ENCODE measurements at regions not wholly inside any gene's neighbourhood (a gene's known extent, or its start where the extent isn't known, plus 50 kb on each side); places are given as distances from the start of the nearest gene placed in this dataset.
"Not testable (repeated sequence)": the region's sequence is repeated elsewhere in the genome, so short reads cannot be mapped to it uniquely, and the experiment has no call there.

DNA sequence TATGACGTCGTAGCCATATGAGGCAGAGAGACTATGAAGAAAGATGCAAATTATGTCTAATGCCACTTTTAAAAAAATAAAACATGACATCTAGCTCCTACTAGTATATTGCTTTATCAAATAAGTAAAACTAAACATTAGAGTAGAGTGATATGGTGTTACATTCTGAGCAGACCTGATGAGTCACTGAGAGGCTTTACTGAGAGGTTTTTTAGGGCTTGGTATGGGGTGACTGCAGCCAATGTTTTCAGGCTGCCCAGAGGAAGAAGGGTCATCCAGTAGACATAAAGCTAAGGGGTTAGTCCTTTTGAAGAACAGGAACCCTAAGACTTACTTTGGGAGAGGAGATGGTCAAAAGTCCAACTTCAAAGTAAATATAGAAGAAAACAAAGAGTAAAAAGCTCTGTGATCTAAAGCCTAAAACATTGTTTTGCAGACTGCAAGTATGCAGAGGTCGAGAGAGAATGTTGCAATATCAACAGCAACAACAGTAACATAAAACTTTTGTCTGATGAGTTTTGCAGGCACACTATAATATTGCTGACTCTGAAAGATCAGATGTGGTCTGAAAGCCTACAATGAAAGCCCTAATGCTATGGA lies 774.7 kb downstream of the TMTC2 start:
- TF ChIP-seq, protein P1, sequence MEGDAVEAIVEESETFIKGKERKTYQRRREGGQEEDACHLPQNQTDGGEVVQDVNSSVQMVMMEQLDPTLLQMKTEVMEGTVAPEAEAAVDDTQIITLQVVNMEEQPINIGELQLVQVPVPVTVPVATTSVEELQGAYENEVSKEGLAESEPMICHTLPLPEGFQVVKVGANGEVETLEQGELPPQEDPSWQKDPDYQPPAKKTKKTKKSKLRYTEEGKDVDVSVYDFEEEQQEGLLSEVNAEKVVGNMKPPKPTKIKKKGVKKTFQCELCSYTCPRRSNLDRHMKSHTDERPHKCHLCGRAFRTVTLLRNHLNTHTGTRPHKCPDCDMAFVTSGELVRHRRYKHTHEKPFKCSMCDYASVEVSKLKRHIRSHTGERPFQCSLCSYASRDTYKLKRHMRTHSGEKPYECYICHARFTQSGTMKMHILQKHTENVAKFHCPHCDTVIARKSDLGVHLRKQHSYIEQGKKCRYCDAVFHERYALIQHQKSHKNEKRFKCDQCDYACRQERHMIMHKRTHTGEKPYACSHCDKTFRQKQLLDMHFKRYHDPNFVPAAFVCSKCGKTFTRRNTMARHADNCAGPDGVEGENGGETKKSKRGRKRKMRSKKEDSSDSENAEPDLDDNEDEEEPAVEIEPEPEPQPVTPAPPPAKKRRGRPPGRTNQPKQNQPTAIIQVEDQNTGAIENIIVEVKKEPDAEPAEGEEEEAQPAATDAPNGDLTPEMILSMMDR (IDR thresholded peaks at IDR 0.05; ENCODE audit: unreplicated experiment in 3 of 3): no peak
- H3K27ac Mint-ChIP-seq: no peak overlapping the region
- H3K4me1 Mint-ChIP-seq: no peaks in the 10 kb centered on the region
- H3K4me3 Mint-ChIP-seq: no peak overlapping the region
- H3K9me3 Mint-ChIP-seq: no peaks in the 10 kb centered on the region
- no peaks in the 10 kb centered on the region for H3K36me3 Mint-ChIP-seq (ENCODE audit: low read depth)
- no peaks in the 10 kb centered on the region for H3K27me3 Mint-ChIP-seq (ENCODE audit: low read depth)

DNA sequence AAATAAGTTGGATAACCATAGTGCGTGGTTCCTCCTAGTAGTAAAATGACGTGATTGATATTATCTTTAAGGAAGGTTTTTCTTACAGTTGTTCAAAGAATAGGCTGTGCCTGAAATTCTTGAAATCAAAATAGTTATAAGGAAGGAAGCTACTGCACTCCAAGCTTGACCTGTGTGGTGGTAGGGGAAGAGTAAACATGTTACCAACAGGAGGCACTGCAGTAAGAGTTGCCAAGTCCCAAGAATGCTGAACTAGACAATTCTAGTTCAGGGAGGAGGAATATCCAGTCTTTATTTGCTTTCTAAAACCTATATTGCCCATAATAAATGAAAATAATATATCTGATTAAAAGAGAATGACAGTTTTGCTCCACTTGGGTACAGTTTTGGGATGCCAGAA lies 764.5 kb downstream of the TMTC2 start:
- Mint-ChIP-seq H3K36me3 (ENCODE audit: low read depth) (no peaks in the 10 kb centered on the region), H3K4me3 (no peak overlapping the region), H3K27me3 (ENCODE audit: low read depth) (no peaks in the 10 kb centered on the region), H3K4me1 (no peaks in the 10 kb centered on the region), H3K27ac (no peak overlapping the region), H3K9me3 (peaks cover 2% of the 10 kb centered on the region)
- TF ChIP-seq, protein P1 (IDR thresholded peaks at IDR 0.05; ENCODE audit: unreplicated experiment in 3 of 3): no peak

DNA sequence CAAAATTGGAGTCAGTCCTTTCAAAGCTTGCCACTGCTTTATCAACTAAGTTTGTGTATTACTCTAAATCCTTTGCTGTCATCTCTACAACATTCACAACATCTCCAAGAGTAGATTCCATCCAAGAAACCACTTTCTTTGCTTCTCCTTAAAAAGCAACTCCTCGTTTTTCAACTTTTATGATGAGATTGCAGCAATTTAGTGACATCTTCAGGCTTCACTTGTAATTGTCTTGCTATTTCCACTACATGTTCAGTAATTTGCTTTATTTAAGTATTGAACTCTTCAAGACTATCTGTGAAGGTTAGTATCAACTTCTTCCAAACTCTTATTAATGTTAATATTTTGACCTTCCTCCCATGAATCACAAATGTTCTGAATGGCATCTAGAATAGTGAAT lies 747.9 kb downstream of the TMTC2 start:
- Mint-ChIP-seq H3K4me3 (no peak overlapping the region), H3K4me1 (no peaks in the 10 kb centered on the region), H3K27ac (no peak overlapping the region), H3K9me3 (peaks cover 33% of the 10 kb centered on the region), H3K27me3 (ENCODE audit: low read depth) (no peaks in the 10 kb centered on the region), H3K36me3 (ENCODE audit: low read depth) (no peaks in the 10 kb centered on the region)
- TF ChIP-seq, protein P1 (IDR thresholded peaks at IDR 0.05; ENCODE audit: unreplicated experiment in 3 of 3): no peak

DNA sequence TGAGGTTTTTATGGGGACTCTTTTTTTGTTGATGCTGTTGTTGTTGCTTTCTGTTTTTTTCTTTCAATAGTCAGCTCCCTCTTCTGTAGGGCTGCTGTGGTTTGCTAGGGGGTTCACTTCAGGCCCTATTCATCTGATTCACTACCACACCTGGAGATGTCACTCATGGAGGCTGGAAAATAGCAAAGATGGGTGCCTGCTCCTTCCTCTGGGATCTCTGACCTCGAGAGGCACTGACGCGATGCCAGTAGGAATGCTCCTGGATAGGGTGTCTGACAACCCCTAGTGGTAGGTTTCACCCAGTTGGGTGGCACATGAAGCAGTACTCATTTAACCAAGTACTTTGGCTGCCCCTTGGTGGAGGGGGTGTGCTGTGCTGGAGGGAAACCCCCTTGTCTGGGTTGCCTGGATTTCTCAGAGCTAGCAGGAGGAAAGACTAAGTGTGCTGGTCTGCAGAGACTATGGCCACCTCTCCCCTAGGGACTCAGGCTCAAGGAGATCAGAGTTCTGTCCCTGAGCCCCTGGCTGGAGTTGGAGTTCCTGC lies 745.5 kb downstream of the TMTC2 start:
- H3K27ac Mint-ChIP-seq: no peak overlapping the region
- TF ChIP-seq, protein P1 (IDR thresholded peaks at IDR 0.05; ENCODE audit: unreplicated experiment in 3 of 3): no peak
- H3K4me3 Mint-ChIP-seq: no peak overlapping the region
- no peaks in the 10 kb centered on the region for H3K4me1 Mint-ChIP-seq
- no peaks in the 10 kb centered on the region for H3K36me3 Mint-ChIP-seq (ENCODE audit: low read depth)
- no peaks in the 10 kb centered on the region for H3K27me3 Mint-ChIP-seq (ENCODE audit: low read depth)
- peaks cover 45% of the 10 kb centered on the region for H3K9me3 Mint-ChIP-seq

DNA sequence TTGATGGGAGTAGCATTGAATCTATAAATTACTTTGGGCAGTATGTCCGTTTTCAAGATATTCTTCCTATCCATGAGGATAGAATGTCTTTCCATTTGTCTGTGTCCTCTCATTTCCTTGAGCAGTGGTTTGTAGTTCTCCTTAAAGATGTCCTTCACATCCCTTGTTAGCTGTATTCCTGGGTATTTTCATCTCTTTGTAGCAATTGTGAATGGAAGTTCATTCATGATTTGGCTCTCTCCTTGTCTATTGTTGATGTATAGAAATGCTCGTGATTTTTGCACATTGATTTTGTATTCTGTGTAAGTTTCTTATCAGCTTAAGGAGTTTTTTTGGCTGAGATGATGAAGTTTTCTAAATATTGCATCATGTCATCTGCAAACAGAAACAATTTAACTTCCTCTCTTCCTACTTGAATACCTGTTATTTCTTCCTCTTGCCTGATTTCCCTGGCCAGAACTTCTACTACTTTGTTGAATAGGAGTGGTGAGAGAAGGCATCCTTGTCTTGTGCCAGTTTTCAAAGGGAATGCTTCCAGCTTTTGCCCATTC lies 741.0 kb downstream of the TMTC2 start:
- not testable (repeated sequence) for H3K36me3 Mint-ChIP-seq (ENCODE audit: low read depth); H3K4me3 Mint-ChIP-seq; H3K27ac Mint-ChIP-seq; H3K4me1 Mint-ChIP-seq; H3K27me3 Mint-ChIP-seq (ENCODE audit: low read depth)
- peaks cover 34% of the 10 kb centered on the region for H3K9me3 Mint-ChIP-seq

- Mint-ChIP-seq H3K4me3 (no peak overlapping the region), H3K27me3 (ENCODE audit: low read depth) (no peaks in the 10 kb centered on the region), H3K4me1 (no peaks in the 10 kb centered on the region), H3K27ac (no peak overlapping the region), H3K36me3 (ENCODE audit: low read depth) (no peaks in the 10 kb centered on the region), H3K9me3 (peaks cover 15% of the 10 kb centered on the region)
- TF ChIP-seq, protein P1 (IDR thresholded peaks at IDR 0.05; ENCODE audit: unreplicated experiment in 3 of 3): no peak
These were observed 728.3 kb downstream of the TMTC2 start for GRCh38 chr12:83414981-83415380.
